IPS-20b (cell line): ENCODE measurements at regions not wholly inside any gene's neighbourhood (a gene's known extent, or its start where the extent isn't known, plus 50 kb on each side); places are given as distances from the start of the nearest gene placed in this dataset.

ENCODE experiments used
- H3K27ac ChIP-seq: one replicate; pipeline ENCODE4 v1.5.1; 2013; ENCODE audit warnings: low read length
- H3K27me3 ChIP-seq: 2 replicates; pipeline ENCODE4 v1.6.1; 2013; ENCODE audit warnings: mild to moderate bottlenecking, low read length, inconsistent platforms; ENCODE audit not compliant: insufficient read depth
- H3K36me3 ChIP-seq: 2 replicates; pipeline ENCODE4 v1.6.1; 2013; ENCODE audit warnings: low read depth, mild to moderate bottlenecking, inconsistent platforms, low read length, moderate library complexity; ENCODE audit not compliant: insufficient read depth
- H3K4me1 ChIP-seq: 2 replicates; pipeline ENCODE4 v1.6.1; 2013; ENCODE audit warnings: mild to moderate bottlenecking, control low read depth, inconsistent platforms, low read length, moderate library complexity; ENCODE audit not compliant: insufficient read depth
- H3K4me3 ChIP-seq: 2 replicates; pipeline ENCODE4 v1.5.1; 2013; ENCODE audit warnings: mild to moderate bottlenecking, low read length, inconsistent platforms
- H3K9ac ChIP-seq: 2 replicates; pipeline ENCODE4 v1.6.1; 2013; ENCODE audit warnings: low read depth, mild to moderate bottlenecking, inconsistent platforms, low read length, moderate library complexity
- H3K9me3 ChIP-seq: 2 replicates; pipeline ENCODE4 v1.6.1; 2013; ENCODE audit warnings: mild to moderate bottlenecking, low read depth, low read length, inconsistent platforms; ENCODE audit not compliant: insufficient read depth

GRCh38 chr10:36073796-36074345, 431.8 kb upstream of the FZD8 start:
- no peak overlapping the region for H3K4me3 ChIP-seq
- no peaks in the 10 kb centered on the region for H3K36me3 ChIP-seq
- no peak overlapping the region for H3K27ac ChIP-seq
- H3K27me3 ChIP-seq, result no peaks in the 10 kb centered on the region
- H3K4me1 ChIP-seq, result no peaks in the 10 kb centered on the region
- H3K9me3 ChIP-seq, result no peaks in the 10 kb centered on the region
- H3K9ac ChIP-seq, result no peak overlapping the region

GRCh38 chr10:36068542-36068941, 426.4 kb upstream of the FZD8 start:
- Histone ChIP-seq H3K4me1 (no peaks in the 10 kb centered on the region), H3K27ac (no peak overlapping the region), H3K9ac (no peak overlapping the region), H3K4me3 (no peak overlapping the region), H3K36me3 (no peaks in the 10 kb centered on the region), H3K9me3 (peaks cover 7% of the 10 kb centered on the region; the same call in 1 of the 2 replicates), H3K27me3 (no peaks in the 10 kb centered on the region)

GRCh38 chr10:36067748-36068147, 425.7 kb upstream of the FZD8 start:
- peaks cover 7% of the 10 kb centered on the region; the same call in 1 of the 2 replicates for H3K9me3 ChIP-seq
- H3K4me1 ChIP-seq, result no peaks in the 10 kb centered on the region
- no peak overlapping the region for H3K4me3 ChIP-seq
- H3K36me3 ChIP-seq, result no peaks in the 10 kb centered on the region
- H3K9ac ChIP-seq, result no peak overlapping the region
- no peaks in the 10 kb centered on the region for H3K27me3 ChIP-seq
- no peak overlapping the region for H3K27ac ChIP-seq

GRCh38 chr10:36066850-36067249, 424.8 kb upstream of the FZD8 start:
- no peak overlapping the region for H3K9ac ChIP-seq
- no peaks in the 10 kb centered on the region for H3K4me1 ChIP-seq
- no peaks in the 10 kb centered on the region for H3K36me3 ChIP-seq
- no peak overlapping the region for H3K4me3 ChIP-seq
- peaks cover 7% of the 10 kb centered on the region; the same call in 1 of the 2 replicates for H3K9me3 ChIP-seq
- H3K27me3 ChIP-seq, result no peaks in the 10 kb centered on the region
- H3K27ac ChIP-seq, result no peak overlapping the region

- H3K4me1 ChIP-seq, result no peaks in the 10 kb centered on the region
- H3K9me3 ChIP-seq, result peaks cover 7% of the 10 kb centered on the region; the same call in 1 of the 2 replicates
Observed at GRCh38 chr10:36066102-36066501, 424.0 kb upstream of the FZD8 start.

GRCh38 chr10:36063396-36063795, 421.3 kb upstream of the FZD8 start:
- H3K27me3 ChIP-seq, result no peaks in the 10 kb centered on the region
- peaks cover 7% of the 10 kb centered on the region; the same call in 1 of the 2 replicates for H3K9me3 ChIP-seq
- H3K27ac ChIP-seq, result no peak overlapping the region
- H3K4me1 ChIP-seq, result no peaks in the 10 kb centered on the region
- no peak overlapping the region for H3K4me3 ChIP-seq
- H3K9ac ChIP-seq, result no peak overlapping the region
- H3K36me3 ChIP-seq, result no peaks in the 10 kb centered on the region

More at GRCh38 chr10:36066102-36066501, 424.0 kb upstream of the FZD8 start:
- Histone ChIP-seq H3K27me3 (no peaks in the 10 kb centered on the region), H3K27ac (no peak overlapping the region), H3K9ac (no peak overlapping the region), H3K4me3 (no peak overlapping the region), H3K36me3 (no peaks in the 10 kb centered on the region)

- Histone ChIP-seq H3K4me1 (no peaks in the 10 kb centered on the region), H3K4me3 (no peak overlapping the region), H3K9ac (no peak overlapping the region), H3K27me3 (no peaks in the 10 kb centered on the region), H3K27ac (no peak overlapping the region), H3K9me3 (no peaks in the 10 kb centered on the region), H3K36me3 (no peaks in the 10 kb centered on the region)
Observed at GRCh38 chr10:36057731-36058130, 415.6 kb upstream of the FZD8 start.

GRCh38 chr10:36057180-36057579, 415.1 kb upstream of the FZD8 start:
- H3K4me1 ChIP-seq, result no peaks in the 10 kb centered on the region

GRCh38 chr10:36053775-36054174, 411.7 kb upstream of the FZD8 start:
- Histone ChIP-seq H3K4me3 (no peak overlapping the region), H3K4me1 (no peaks in the 10 kb centered on the region), H3K27ac (no peak overlapping the region), H3K9me3 (no peaks in the 10 kb centered on the region), H3K36me3 (no peaks in the 10 kb centered on the region), H3K9ac (no peak overlapping the region), H3K27me3 (no peaks in the 10 kb centered on the region)

More at GRCh38 chr10:36057180-36057579, 415.1 kb upstream of the FZD8 start:
- Histone ChIP-seq H3K36me3 (no peaks in the 10 kb centered on the region), H3K9me3 (no peaks in the 10 kb centered on the region), H3K9ac (no peak overlapping the region), H3K27ac (no peak overlapping the region), H3K27me3 (no peaks in the 10 kb centered on the region), H3K4me3 (no peak overlapping the region)

- no peak overlapping the region for H3K4me3 ChIP-seq
- H3K27me3 ChIP-seq, result no peaks in the 10 kb centered on the region
- no peaks in the 10 kb centered on the region for H3K4me1 ChIP-seq
- H3K36me3 ChIP-seq, result no peaks in the 10 kb centered on the region
- no peak overlapping the region for H3K9ac ChIP-seq
- no peak overlapping the region for H3K27ac ChIP-seq
- H3K9me3 ChIP-seq, result no peaks in the 10 kb centered on the region
Observed at GRCh38 chr10:36053271-36053670, 411.2 kb upstream of the FZD8 start.

GRCh38 chr10:36051500-36051991, 409.4 kb upstream of the FZD8 start:
- Histone ChIP-seq H3K27me3 (no peaks in the 10 kb centered on the region), H3K27ac (no peak overlapping the region), H3K4me3 (no peak overlapping the region), H3K4me1 (no peaks in the 10 kb centered on the region), H3K36me3 (no peaks in the 10 kb centered on the region), H3K9ac (no peak overlapping the region), H3K9me3 (no peaks in the 10 kb centered on the region)

GRCh38 chr10:36050763-36051499, 408.8 kb upstream of the FZD8 start:
- H3K4me3 ChIP-seq, result no peak overlapping the region
- no peaks in the 10 kb centered on the region for H3K27me3 ChIP-seq
- H3K4me1 ChIP-seq, result no peaks in the 10 kb centered on the region
- no peak overlapping the region for H3K27ac ChIP-seq
- no peak overlapping the region for H3K9ac ChIP-seq
- no peaks in the 10 kb centered on the region for H3K36me3 ChIP-seq
- no peaks in the 10 kb centered on the region for H3K9me3 ChIP-seq
